Tibial nerve (tissue), 4 donors: ENCODE measurements at regions not wholly inside any gene's neighbourhood (a gene's known extent, or its start where the extent isn't known, plus 50 kb on each side); places are given as distances from the start of the nearest gene placed in this dataset.

ENCODE experiments used
- DNase-seq, 2 donors: peaks; one replicate each; pipeline ENCODE4 v3.0.0-alpha.2; 2019; ENCODE audit warnings: low spot score in 2 of 2
- H3K27ac ChIP-seq, 4 donors: fragments of 200-600 bp; sonication (generic) in 3 of 4; one replicate each; pipeline ENCODE4 v1.5.1; 2017 to 2019; ENCODE audit warnings: mild to moderate bottlenecking in 1 of 4
- H3K27me3 ChIP-seq, 2 donors: fragments of 200-600 bp; sonication (generic) in 1 of 2; one replicate each; pipeline versions ENCODE4 v1.5.1 to v1.6.0; 2017 to 2019
- H3K36me3 ChIP-seq, 3 donors: fragments of 200-600 bp; sonication (generic); one replicate each; pipeline ENCODE4 v1.5.1; 2018 to 2019
- H3K4me1 ChIP-seq, 4 donors: fragments of 200-600 bp; sonication (generic) in 3 of 4; one replicate each; pipeline ENCODE4 v1.5.1; 2017 to 2019
- H3K4me3 ChIP-seq, 4 donors: fragments of 200-600 bp; sonication (generic) in 3 of 4; one replicate each; pipeline ENCODE4 v1.5.1; 2017 to 2019; ENCODE audit warnings: mild to moderate bottlenecking in 1 of 4, moderate library complexity in 1 of 4
- H3K9me3 ChIP-seq, 4 donors: fragments of 200-600 bp; sonication (generic) in 3 of 4; one replicate each; pipeline ENCODE4 v1.5.1; 2017 to 2019
- EP300 ChIP-seq, 2 donors: sonication (generic); formaldehyde crosslinking; IDR thresholded peaks; one replicate each; pipeline ENCODE4 v1.6.1; 2017; ENCODE audit warnings: antibody characterized with exemption in 2 of 2, mild to moderate bottlenecking in 1 of 2
- POLR2A ChIP-seq, 2 donors: fragments of 450-650 bp; IDR thresholded peaks; one replicate each; pipeline ENCODE4 v1.6.1; 2017; ENCODE audit warnings: antibody characterized with exemption in 2 of 2, mild to moderate bottlenecking in 2 of 2, moderate library complexity in 2 of 2
- WGBS, 2 donors: methylation state at CpG; one replicate each; pipeline ENCODE4 v1.1.5; 2018; 5-methylcytosine and 5-hydroxymethylcytosine counted together
- TF ChIP-seq, protein P1 (sequence below), 5 experiments: fragments of 200-600 bp in 3 of 5; fragments of 450-650 bp in 2 of 5; sonication (generic) in 3 of 5; IDR thresholded peaks; one replicate each; pipeline ENCODE4 v1.5.1; 2016 to 2019; ENCODE audit warnings: antibody characterized with exemption in 5 of 5, mild to moderate bottlenecking in 3 of 5, moderate library complexity in 2 of 5

DNA sequence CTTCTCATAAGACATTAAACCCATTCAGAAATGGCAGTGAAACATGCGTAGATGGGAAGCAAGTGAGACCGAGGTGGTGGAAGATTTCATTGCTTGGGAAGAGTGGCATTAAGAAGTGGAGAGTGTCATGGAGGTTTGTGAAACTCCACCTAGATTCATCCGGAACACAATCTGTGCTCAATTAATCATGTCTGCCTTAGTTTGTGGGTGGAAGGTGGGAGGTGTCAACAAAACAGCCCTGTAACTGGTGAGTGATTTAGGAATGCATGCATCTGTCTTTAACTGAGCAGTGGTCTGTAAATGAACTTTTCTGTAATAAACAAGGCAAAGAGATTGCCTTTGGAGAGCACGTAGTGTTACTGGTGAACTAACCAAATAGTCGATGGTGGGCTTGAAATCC, 113.7 kb downstream of the WNT5A start:
- no peak overlapping the region for H3K4me3 ChIP-seq
- H3K27ac ChIP-seq: no peak overlapping the region
- H3K9me3 ChIP-seq: no peaks in the 10 kb centered on the region
- WGBS, 2 donors: 82 to 93% methylated on average over 5 of the region's 5 CpGs
- H3K4me1 ChIP-seq: no peaks in the 10 kb centered on the region
- no peaks in the 10 kb centered on the region for H3K27me3 ChIP-seq
- no peak for DNase-seq
- TF ChIP-seq, protein P1, sequence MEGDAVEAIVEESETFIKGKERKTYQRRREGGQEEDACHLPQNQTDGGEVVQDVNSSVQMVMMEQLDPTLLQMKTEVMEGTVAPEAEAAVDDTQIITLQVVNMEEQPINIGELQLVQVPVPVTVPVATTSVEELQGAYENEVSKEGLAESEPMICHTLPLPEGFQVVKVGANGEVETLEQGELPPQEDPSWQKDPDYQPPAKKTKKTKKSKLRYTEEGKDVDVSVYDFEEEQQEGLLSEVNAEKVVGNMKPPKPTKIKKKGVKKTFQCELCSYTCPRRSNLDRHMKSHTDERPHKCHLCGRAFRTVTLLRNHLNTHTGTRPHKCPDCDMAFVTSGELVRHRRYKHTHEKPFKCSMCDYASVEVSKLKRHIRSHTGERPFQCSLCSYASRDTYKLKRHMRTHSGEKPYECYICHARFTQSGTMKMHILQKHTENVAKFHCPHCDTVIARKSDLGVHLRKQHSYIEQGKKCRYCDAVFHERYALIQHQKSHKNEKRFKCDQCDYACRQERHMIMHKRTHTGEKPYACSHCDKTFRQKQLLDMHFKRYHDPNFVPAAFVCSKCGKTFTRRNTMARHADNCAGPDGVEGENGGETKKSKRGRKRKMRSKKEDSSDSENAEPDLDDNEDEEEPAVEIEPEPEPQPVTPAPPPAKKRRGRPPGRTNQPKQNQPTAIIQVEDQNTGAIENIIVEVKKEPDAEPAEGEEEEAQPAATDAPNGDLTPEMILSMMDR (IDR thresholded peaks at IDR 0.05): no peak
- TF ChIP-seq EP300 (IDR thresholded peaks at IDR 0.05): no peak
- no peak for TF ChIP-seq POLR2A (IDR thresholded peaks at IDR 0.05)
- H3K36me3 ChIP-seq: no peaks in the 10 kb centered on the region

DNA sequence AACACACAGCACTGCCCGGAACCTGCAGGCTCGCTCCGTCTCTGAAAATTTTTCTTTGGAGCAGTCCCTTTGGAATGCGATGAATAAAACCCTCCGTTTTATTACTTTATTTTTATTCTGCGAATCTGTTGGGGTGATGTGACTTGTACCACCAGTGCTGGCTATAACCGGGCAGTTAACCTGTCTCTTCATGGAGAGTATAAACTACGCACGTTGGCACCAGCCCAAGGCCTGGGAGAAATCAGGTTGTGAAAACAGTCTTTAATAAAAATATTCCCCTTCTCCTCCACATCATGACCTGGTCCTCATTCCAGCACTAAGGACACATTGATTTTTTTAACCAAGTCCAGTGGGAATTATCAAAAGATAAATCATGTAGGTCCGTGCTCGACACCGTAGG, 116.8 kb downstream of the WNT5A start:
- WGBS, 2 donors: 75 to 82% methylated on average over 12 of the region's 12 CpGs
- TF ChIP-seq POLR2A (IDR thresholded peaks at IDR 0.05) (no peak), EP300 (IDR thresholded peaks at IDR 0.05) (no peak)
- TF ChIP-seq, protein P1 (IDR thresholded peaks at IDR 0.05): no peak
- H3K36me3 ChIP-seq: no peaks in the 10 kb centered on the region
- H3K4me1 ChIP-seq: no peaks in the 10 kb centered on the region
- H3K27me3 ChIP-seq: no peaks in the 10 kb centered on the region
- no peak overlapping the region for H3K27ac ChIP-seq
- no peak for DNase-seq
- no peak overlapping the region for H3K4me3 ChIP-seq
- H3K9me3 ChIP-seq: no peaks in the 10 kb centered on the region

DNA sequence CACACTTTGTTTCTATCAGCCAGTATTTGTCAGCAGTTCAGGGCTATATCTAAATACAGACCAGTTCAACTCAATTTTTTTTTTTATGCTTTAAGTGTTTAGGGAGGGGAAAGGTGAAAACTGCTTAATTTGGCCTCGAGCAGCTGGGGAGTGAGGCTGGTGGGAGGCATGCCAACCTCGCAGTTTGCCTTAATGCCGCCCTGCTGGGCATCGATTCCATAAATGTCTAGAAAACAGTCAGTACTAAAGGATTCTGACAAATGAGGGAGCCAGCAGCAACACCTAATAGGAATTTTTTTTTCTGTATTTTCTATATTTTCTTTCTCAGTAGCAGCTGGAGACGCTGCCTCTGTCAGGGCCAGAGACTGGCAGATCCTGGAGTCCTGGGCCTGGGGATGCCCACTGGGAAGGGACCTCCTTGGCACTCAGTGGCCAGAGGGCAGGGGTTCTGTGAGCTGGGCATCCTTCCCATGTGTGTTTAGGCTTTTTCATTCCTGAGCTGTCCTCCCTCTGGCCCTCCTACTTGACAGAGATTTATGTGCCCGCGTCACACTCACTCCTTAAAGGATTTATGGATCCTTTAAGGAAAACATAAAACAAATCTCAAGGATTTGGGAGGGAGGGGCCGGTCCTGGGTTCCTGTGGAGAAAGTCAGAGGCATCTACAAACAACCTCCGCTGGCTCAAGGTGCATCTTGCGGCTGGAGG, 117.8 kb downstream of the WNT5A start:
- no peaks in the 10 kb centered on the region for H3K9me3 ChIP-seq
- DNase-seq: no peak
- TF ChIP-seq POLR2A (IDR thresholded peaks at IDR 0.05) (no peak), EP300 (IDR thresholded peaks at IDR 0.05) (no peak)
- TF ChIP-seq, protein P1 (IDR thresholded peaks at IDR 0.05): no peak
- WGBS, 2 donors: 66 to 75% methylated on average over 10 of the region's 10 CpGs
- H3K4me1 ChIP-seq: no peaks in the 10 kb centered on the region
- no peak overlapping the region for H3K4me3 ChIP-seq
- no peaks in the 10 kb centered on the region for H3K27me3 ChIP-seq
- no peak overlapping the region for H3K27ac ChIP-seq
- H3K36me3 ChIP-seq: no peaks in the 10 kb centered on the region

DNA sequence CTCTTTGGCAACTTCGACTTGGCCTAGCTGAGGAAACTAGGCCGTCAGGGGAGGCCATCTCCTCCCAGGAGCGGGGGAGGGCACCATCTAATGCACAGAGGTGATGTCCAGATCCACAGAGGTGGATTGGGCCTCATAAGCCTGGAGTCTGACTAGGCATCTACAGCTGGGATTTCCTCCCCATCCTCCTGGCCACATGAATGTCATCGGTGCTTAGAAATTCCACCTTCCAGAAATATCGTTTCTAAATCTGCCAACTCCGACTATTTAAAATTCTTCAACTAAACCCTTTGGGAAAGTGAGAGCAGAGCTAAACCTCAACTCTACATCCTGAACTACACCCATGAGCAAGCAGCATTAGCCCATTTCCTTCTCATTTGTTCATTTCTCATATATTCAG, 118.7 kb downstream of the WNT5A start:
- Histone ChIP-seq H3K4me1 (no peaks in the 10 kb centered on the region), H3K4me3 (no peak overlapping the region), H3K27me3 (no peaks in the 10 kb centered on the region), H3K9me3 (no peaks in the 10 kb centered on the region), H3K27ac (no peak overlapping the region), H3K36me3 (no peaks in the 10 kb centered on the region)
- WGBS, 2 donors: 72 to 81% methylated on average over 6 of the region's 6 CpGs
- DNase-seq: no peak
- TF ChIP-seq POLR2A (IDR thresholded peaks at IDR 0.05) (no peak), EP300 (IDR thresholded peaks at IDR 0.05) (no peak)
- TF ChIP-seq, protein P1 (IDR thresholded peaks at IDR 0.05): no peak

DNA sequence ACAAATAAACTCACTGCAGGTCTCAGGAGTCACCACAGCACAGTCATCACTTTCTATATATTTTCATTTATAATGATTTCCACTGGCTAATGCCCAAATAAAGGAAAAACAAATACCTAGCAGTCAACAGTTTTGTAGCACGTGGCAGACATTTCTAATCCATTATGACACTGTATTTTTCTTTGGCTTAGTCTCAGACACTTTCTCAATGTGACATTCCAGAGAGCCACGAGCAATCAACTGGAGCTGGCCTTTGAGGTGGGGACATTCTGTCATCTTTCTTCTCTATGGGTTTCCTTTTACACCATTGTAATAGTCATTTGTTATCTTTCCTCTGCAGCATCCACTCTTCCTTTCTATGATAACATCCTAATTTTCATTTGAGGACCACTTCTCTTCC, 119.7 kb downstream of the WNT5A start:
- H3K4me1 ChIP-seq: no peaks in the 10 kb centered on the region
- H3K4me3 ChIP-seq: no peak overlapping the region
- no peaks in the 10 kb centered on the region for H3K27me3 ChIP-seq
- WGBS, 2 donors: 62 to 74% methylated on average over 2 of the region's 2 CpGs
- no peaks in the 10 kb centered on the region for H3K36me3 ChIP-seq
- H3K27ac ChIP-seq: no peak overlapping the region
- no peak for DNase-seq
- TF ChIP-seq, protein P1 (IDR thresholded peaks at IDR 0.05): no peak
- no peak for TF ChIP-seq POLR2A (IDR thresholded peaks at IDR 0.05)
- no peak for TF ChIP-seq EP300 (IDR thresholded peaks at IDR 0.05)
- no peaks in the 10 kb centered on the region for H3K9me3 ChIP-seq
